Pancreas (tissue), 10 donors: ENCODE measurements at regions not wholly inside any gene's neighbourhood (a gene's known extent, or its start where the extent isn't known, plus 50 kb on each side); places are given as distances from the start of the nearest gene placed in this dataset.

Source experiments
- ATAC-seq, 4 donors: fragments of 200-7000 bp; cut with Tn5 transposase; one replicate each; pipeline versions ENCODE4 v1.8.0 to v1.9.1; 2020; ENCODE audit warnings: mild to moderate bottlenecking in 4 of 4, moderate library complexity in 4 of 4
- DNase-seq, 6 donors: peaks; one replicate each; pipeline ENCODE4 v3.0.0-alpha.2; 2020
- FAIRE-seq: peaks from 2 replicates; lab custom pipeline; 2012; peaks lifted over from hg19 to GRCh38; lab: Jason Lieb, UNC
- H3K27ac ChIP-seq, 4 donors: fragments of 200-600 bp; sonication (generic); 1 replicate in 3 of 4; 2 replicates in 1 of 4; pipeline versions ENCODE4 v1.5.0 to v1.8.0; 2020
- H3K27me3 ChIP-seq, 4 donors: fragments of 200-600 bp; one replicate each; pipeline ENCODE4 v1.8.0; 2021
- H3K36me3 ChIP-seq, 3 donors: fragments of 200-600 bp; sonication (generic) in 1 of 3; one replicate each; pipeline versions ENCODE4 v1.5.0 to v1.8.0; 2020 to 2021
- H3K4me1 ChIP-seq, 3 donors: fragments of 200-600 bp; one replicate each; pipeline ENCODE4 v1.8.0; 2021
- H3K4me3 ChIP-seq, 4 donors: fragments of 200-600 bp; sonication (generic) in 2 of 4; one replicate each; pipeline versions ENCODE4 v1.5.0 to v1.8.0; 2020 to 2021
- H3K9me3 ChIP-seq, 4 donors: fragments of 200-600 bp; one replicate each; pipeline ENCODE4 v1.8.0; 2021
- WGBS, 2 donors: extraction: QIAGEN DNeasy Blood & Tissue Kit; methylation state at CpG; one replicate each; pipeline ENCODE4 v1.1.7; 2013; 5-methylcytosine and 5-hydroxymethylcytosine counted together
- intact Hi-C, 3 donors: fragments of 100-400 bp; cut with DNase I; formaldehyde crosslinking; loops; one replicate each; pipeline versions ENCODE4 v1.11.1 to v1.14.2; 2022
- TF ChIP-seq, protein P1 (sequence below), 4 donors: fragments of 200-600 bp; sonication (generic) in 3 of 4; IDR thresholded peaks; one replicate each; pipeline versions ENCODE4 v1.5.0 to v1.8.0; 2021; ENCODE audit warnings: antibody characterized with exemption in 4 of 4
- donor health status: healthy with polysubstance abuse.
- donor health status: DM: no; HTN: no; CAD: no; lungs with moderate emphysema.
- donor health status: DM: no; HTN: no; CAD: no.
- donor health status: control.
- donor health status: control.
- donor health status: Bipolar disorder and iron deficiency.
- donor health status: DM: yes; HTN: yes; CAD: no.
- donor health status: DM: no; HTN: no; CAD: no.
- donor health status: DM: no; HTN: no; CAD: no.
- donor health status: DM: yes; HTN: yes; CAD: no.

DNA sequence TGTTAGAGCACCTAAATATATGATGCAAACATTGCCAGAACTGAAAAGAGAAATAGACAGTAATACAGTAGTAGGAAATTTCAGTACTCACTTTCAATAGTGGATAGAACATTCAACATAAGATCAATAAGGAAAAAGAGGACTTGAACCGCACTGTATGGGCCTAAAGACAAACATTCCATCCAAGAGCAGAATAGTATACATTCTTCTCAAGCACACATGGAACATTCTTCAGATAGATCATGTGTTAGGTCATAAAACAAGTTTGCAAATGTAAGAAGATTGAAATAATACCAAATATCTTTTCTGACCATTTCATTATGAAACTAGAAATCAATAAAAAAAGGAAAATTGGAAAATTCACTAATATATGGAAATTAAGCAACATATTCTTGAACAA is 185.4 kb upstream of the FOXP2 start:
- TF ChIP-seq, protein P1, sequence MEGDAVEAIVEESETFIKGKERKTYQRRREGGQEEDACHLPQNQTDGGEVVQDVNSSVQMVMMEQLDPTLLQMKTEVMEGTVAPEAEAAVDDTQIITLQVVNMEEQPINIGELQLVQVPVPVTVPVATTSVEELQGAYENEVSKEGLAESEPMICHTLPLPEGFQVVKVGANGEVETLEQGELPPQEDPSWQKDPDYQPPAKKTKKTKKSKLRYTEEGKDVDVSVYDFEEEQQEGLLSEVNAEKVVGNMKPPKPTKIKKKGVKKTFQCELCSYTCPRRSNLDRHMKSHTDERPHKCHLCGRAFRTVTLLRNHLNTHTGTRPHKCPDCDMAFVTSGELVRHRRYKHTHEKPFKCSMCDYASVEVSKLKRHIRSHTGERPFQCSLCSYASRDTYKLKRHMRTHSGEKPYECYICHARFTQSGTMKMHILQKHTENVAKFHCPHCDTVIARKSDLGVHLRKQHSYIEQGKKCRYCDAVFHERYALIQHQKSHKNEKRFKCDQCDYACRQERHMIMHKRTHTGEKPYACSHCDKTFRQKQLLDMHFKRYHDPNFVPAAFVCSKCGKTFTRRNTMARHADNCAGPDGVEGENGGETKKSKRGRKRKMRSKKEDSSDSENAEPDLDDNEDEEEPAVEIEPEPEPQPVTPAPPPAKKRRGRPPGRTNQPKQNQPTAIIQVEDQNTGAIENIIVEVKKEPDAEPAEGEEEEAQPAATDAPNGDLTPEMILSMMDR (IDR thresholded peaks at IDR 0.05): no peak
- DNase-seq (no peak), ATAC-seq (no peak), FAIRE-seq (no peak)
- H3K9me3 ChIP-seq: no peaks in the 10 kb centered on the region
- no peaks in the 10 kb centered on the region for H3K36me3 ChIP-seq
- intact Hi-C loops: no loop called here
- H3K4me3 ChIP-seq: no peak overlapping the region
- H3K27me3 ChIP-seq: no peaks in the 10 kb centered on the region
- peaks cover 0 to 3% (median 0%) of the 10 kb centered on the region in 3 donors for H3K4me1 ChIP-seq
- no peak overlapping the region for H3K27ac ChIP-seq
- WGBS, 2 donors: 83 to 84% methylated on average over 1 of the region's 1 CpG

DNA sequence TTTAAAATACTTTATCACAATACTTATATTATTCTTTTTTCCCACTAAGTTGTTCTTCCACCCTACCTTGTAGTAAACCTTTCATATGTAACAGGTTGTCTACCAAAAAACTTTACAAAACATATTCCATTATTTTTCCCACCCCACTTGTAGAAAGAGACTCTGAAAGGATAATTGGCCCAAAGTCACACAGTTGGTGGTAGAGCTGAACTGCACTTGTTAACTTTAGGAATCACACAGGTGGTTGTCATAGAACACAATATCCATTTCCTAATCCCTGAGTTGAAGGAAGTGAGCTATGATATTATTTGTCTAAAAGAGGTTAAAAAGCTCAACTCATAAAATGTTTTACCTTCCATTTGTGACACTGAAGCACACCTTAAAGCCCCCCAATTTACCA is 188.8 kb upstream of the FOXP2 start:
- ATAC-seq (no peak), FAIRE-seq (no peak), DNase-seq (no peak)
- Histone ChIP-seq H3K27ac (no peak overlapping the region), H3K9me3 (no peaks in the 10 kb centered on the region), H3K27me3 (no peaks in the 10 kb centered on the region), H3K36me3 (no peaks in the 10 kb centered on the region), H3K4me1 (peaks cover 0 to 3% (median 0%) of the 10 kb centered on the region in 3 donors), H3K4me3 (no peak overlapping the region)
- TF ChIP-seq, protein P1 (IDR thresholded peaks at IDR 0.05): no peak
- intact Hi-C loops: no loop called here

DNA sequence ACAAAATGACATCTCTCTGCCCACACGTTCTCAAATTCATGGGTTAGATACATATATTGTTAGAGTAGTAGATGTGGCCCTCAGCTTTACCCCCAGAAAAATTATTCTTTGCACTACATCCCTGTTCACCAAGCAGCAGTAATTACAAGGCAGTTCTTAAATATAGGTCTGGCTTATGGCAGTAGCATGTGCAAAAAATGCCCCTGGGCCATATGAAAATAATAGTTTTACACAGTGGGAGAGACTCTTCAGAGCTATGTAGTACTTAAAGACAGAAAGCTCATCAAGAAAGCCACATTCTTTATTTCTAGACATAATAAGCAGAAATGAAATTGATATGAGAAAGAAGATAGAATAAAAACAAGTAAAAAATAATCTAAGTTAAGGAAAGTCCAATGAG is 196.3 kb upstream of the FOXP2 start:
- Histone ChIP-seq H3K9me3 (no peaks in the 10 kb centered on the region), H3K4me1 (no peaks in the 10 kb centered on the region), H3K36me3 (no peaks in the 10 kb centered on the region), H3K27ac (no peak overlapping the region), H3K27me3 (no peaks in the 10 kb centered on the region), H3K4me3 (no peak overlapping the region)
- TF ChIP-seq, protein P1 (IDR thresholded peaks at IDR 0.05): no peak
- no peak for FAIRE-seq
- 31 to 75% methylated on average over 1 of the region's 1 CpG for WGBS, 2 donors
- no peak for DNase-seq
- ATAC-seq: no peak
- intact Hi-C loops: no loop called here

DNA sequence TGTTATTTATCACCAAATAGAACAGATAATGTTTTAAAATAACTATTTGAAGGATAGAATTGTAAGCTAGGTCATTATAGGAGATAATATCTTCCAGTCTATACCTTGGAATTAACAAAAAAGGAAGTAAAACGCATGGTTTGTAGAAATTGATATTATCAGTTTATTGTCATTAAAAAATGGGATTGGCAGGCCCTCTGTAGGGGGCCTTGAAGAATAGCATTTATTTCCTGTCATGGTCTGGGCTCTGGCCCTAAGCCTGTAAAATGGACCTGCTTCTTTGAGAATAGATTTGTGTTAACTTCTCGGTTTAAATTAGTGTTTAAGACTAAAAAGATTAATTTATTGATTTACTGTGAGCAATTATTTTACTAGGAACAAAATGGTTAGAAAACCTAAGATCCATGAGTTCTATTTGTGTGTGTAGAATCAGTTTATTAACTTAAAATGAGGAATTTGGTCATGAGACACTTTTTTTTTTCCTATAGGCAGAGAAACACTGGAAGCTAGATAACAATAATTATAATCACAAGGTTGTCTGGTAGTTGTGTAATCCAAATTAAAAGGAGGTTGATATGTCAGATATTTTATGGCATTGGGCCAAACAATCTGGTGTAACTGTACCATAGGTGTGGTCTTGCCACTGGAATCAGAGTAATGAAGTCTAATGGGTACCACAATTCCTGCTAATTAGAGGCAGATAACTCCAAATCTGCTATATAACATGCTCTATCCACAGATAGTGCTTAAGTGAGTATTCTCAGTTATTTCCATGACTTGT is 197.4 kb upstream of the FOXP2 start:
- Histone ChIP-seq H3K27me3 (no peaks in the 10 kb centered on the region), H3K9me3 (no peaks in the 10 kb centered on the region), H3K4me3 (no peak overlapping the region), H3K36me3 (no peaks in the 10 kb centered on the region), H3K4me1 (peaks cover 0 to 3% (median 0%) of the 10 kb centered on the region in 3 donors), H3K27ac (no peak overlapping the region)
- intact Hi-C loops: no loop called here
- 43 to 60% methylated on average over 2 of the region's 2 CpGs for WGBS, 2 donors
- DNase-seq (no peak), FAIRE-seq (no peak), ATAC-seq (peak in 2 of 4 donors; percentile 43 to 67)
- TF ChIP-seq, protein P1 (IDR thresholded peaks at IDR 0.05): no peak

DNA sequence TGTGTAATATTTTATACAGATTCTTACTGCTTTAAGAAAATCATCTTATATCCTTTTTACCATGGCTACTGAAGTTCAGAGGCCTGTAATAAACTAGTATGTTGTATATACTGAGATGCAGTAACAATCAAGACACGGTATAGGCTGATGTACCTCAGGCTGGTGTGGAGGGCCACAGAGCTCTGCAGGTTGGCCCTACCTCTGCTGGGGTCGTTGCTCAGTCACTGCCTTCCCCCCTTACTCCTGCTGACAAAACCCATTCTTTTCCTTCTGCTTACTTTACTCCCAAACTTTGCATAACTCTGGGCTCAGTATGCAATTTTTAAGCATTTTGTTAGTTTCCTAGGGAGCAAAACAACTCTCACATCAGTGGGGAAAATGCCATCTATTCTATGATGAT is 200.1 kb upstream of the FOXP2 start:
- ATAC-seq (no peak), FAIRE-seq (no peak), DNase-seq (no peak)
- no peaks in the 10 kb centered on the region for H3K9me3 ChIP-seq
- intact Hi-C loops: no loop called here
- WGBS, 2 donors: 78 to 81% methylated on average over 2 of the region's 2 CpGs
- no peaks in the 10 kb centered on the region for H3K36me3 ChIP-seq
- H3K4me3 ChIP-seq: no peak overlapping the region
- peaks cover 0 to 3% (median 0%) of the 10 kb centered on the region in 3 donors for H3K4me1 ChIP-seq
- no peaks in the 10 kb centered on the region for H3K27me3 ChIP-seq
- no peak overlapping the region for H3K27ac ChIP-seq
- TF ChIP-seq, protein P1 (IDR thresholded peaks at IDR 0.05): no peak
